ENCODE measurements at regions not wholly inside any gene's neighbourhood (a gene's known extent, or its start where the extent isn't known, plus 50 kb on each side); places are given as distances from the start of the nearest gene placed in this dataset.

DNA sequence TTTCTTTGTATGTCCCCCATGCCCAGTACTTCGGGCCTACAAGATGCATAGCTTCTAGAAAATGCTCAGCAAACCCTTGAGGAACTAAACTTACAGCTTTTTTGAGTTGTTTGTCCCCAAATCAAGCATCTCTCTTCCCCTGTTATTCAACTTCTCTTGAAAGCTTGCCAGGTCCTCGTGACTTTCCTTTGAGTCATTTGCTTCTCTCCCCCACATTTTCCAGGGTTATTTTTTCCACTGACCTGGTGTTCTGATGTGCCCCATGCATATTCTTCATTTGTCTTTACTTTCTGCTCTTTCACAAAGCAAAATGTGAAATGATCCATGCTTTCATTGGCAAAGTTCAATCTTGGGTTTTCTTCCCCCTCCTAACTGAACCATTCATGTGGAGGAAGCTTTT is 204.8 kb downstream of the TFAP2A start:
- H3K27ac Mint-ChIP-seq = no peak overlapping the region
- WGBS (ENCODE audit: extremely low coverage, insufficient read length, low lambda C conversion rate) = no CpG with 5 or more reads among the region's 2 CpGs
- H3K4me3 Mint-ChIP-seq = no peak overlapping the region
- Histone ChIP-seq H3K18ac (ENCODE audit: insufficient read length, low read depth, low read length) (no peak overlapping the region), H3T11ph (ENCODE audit: low read length) (no peak overlapping the region), H4K20me1 (ENCODE audit: control insufficient read depth, insufficient read depth, insufficient read length) (no peaks in the 10 kb centered on the region), H2BK20ac (ENCODE audit: low read depth, low read length, poor library complexity, severe bottlenecking) (no peak overlapping the region), H2BK15ac (ENCODE audit: low read depth, low read length) (no peak overlapping the region), H2BK12ac (ENCODE audit: insufficient read length, low read depth, low read length) (no peak overlapping the region), H3K4ac (ENCODE audit: low read depth, low read length) (no peak overlapping the region), H2AK5ac (ENCODE audit: insufficient read length, low read length) (no peak overlapping the region), H3K27ac (ENCODE audit: insufficient read length, low read depth, low read length) (no peak overlapping the region), H2BK5ac (ENCODE audit: insufficient read length, low read length) (no peak overlapping the region), H3K23ac (ENCODE audit: insufficient read length, low read depth, low read length) (no peak overlapping the region), H3K79me2 (ENCODE audit: insufficient read depth, low read length) (no peaks in the 10 kb centered on the region), H2BK120ac (ENCODE audit: low read depth, low read length, poor library complexity, severe bottlenecking) (no peak overlapping the region), H3K14ac (ENCODE audit: insufficient read depth, low read length) (no peak overlapping the region), H3K79me1 (ENCODE audit: insufficient read depth, low read depth, low read length, poor library complexity, severe bottlenecking) (no peaks in the 10 kb centered on the region), H4K5ac (ENCODE audit: insufficient read length, low read depth, low read length) (no peak overlapping the region), H3K9ac (ENCODE audit: extremely low read depth, insufficient read length, low read length) (no peak overlapping the region), H3K23me2 (ENCODE audit: insufficient read length, low read depth, low read length, poor library complexity, severe bottlenecking) (no peaks in the 10 kb centered on the region), H3K4me1 (ENCODE audit: insufficient read depth, low read length) (no peaks in the 10 kb centered on the region), H2AFZ (ENCODE audit: low read length) (no peak overlapping the region), H3K27me3 (ENCODE audit: insufficient read depth, low read length) (no peaks in the 10 kb centered on the region), H3K56ac (ENCODE audit: insufficient read length, low read depth, low read length) (no peak overlapping the region), H3K9me3 (ENCODE audit: control insufficient read depth, low read depth, low read length) (no peaks in the 10 kb centered on the region), H4K8ac (replicated peaks; ENCODE audit: insufficient read length, low read depth, low read length) (no peak overlapping the region), H4K91ac (ENCODE audit: insufficient read length, low read depth, low read length) (no peak overlapping the region), H3K4me2 (ENCODE audit: insufficient read depth, insufficient read length, low read length) (no peak overlapping the region)
- H3K9me3 Mint-ChIP-seq = no peaks in the 10 kb centered on the region
- DNase-seq = no peak
- peaks cover 14% of the 10 kb centered on the region for H3K27me3 Mint-ChIP-seq (ENCODE audit: low read depth)
- no peak for TF ChIP-seq CTCF (conservative IDR thresholded peaks at IDR 0.05)
- no peaks in the 10 kb centered on the region for H3K36me3 Mint-ChIP-seq (ENCODE audit: insufficient read depth in 1 of 3, low read depth in 3 of 3)
- peaks cover 0 to 3% of the 10 kb centered on the region in 2 experiments; a peak in 2 of 4 replicates for H3K4me1 Mint-ChIP-seq

Data from H9 (cell line).